ENCODE measurements at regions not wholly inside any gene's neighbourhood (a gene's known extent, or its start where the extent isn't known, plus 50 kb on each side); places are given as distances from the start of the nearest gene placed in this dataset.
"Not testable (repeated sequence)": the region's sequence is repeated elsewhere in the genome, so short reads cannot be mapped to it uniquely, and the experiment has no call there.

GRCh38 chr3:26308454-26308853 is 314.1 kb upstream of the LRRC3B start:
- TF ChIP-seq CTCF (IDR thresholded peaks at IDR 0.05; ENCODE audit: borderline replicate concordance, control extremely low read depth, extremely low read depth, insufficient read depth, missing control alignments) = no peak
- DNase-seq (ENCODE audit: low spot score) = no peak
- in situ Hi-C loops (cut with MboI; ENCODE audit: low sequenced_read_pairs, unreplicated experiment) = no loop called here

- in situ Hi-C loops (cut with MboI; ENCODE audit: low sequenced_read_pairs, unreplicated experiment); DNase-seq (ENCODE audit: low spot score): not testable (repeated sequence)
These were observed 313.0 kb upstream of the LRRC3B start for GRCh38 chr3:26309536-26309935.

- TF ChIP-seq CTCF (IDR thresholded peaks at IDR 0.05; ENCODE audit: borderline replicate concordance, control extremely low read depth, extremely low read depth, insufficient read depth, missing control alignments) = no peak
- in situ Hi-C loops (cut with MboI; ENCODE audit: low sequenced_read_pairs, unreplicated experiment) = no loop called here
- DNase-seq (ENCODE audit: low spot score) = no peak
These were observed 309.8 kb upstream of the LRRC3B start for GRCh38 chr3:26312816-26313215.

- in situ Hi-C loops (cut with MboI; ENCODE audit: low sequenced_read_pairs, unreplicated experiment) = no loop called here
- no peak for TF ChIP-seq CTCF (IDR thresholded peaks at IDR 0.05; ENCODE audit: borderline replicate concordance, control extremely low read depth, extremely low read depth, insufficient read depth, missing control alignments)
- DNase-seq (ENCODE audit: low spot score) = no peak
These were observed 306.1 kb upstream of the LRRC3B start for GRCh38 chr3:26316472-26316871.

GRCh38 chr3:26323741-26324140 is 298.8 kb upstream of the LRRC3B start:
- DNase-seq (ENCODE audit: low spot score); in situ Hi-C loops (cut with MboI; ENCODE audit: low sequenced_read_pairs, unreplicated experiment): not testable (repeated sequence)

GRCh38 chr3:26340001-26340400 is 282.6 kb upstream of the LRRC3B start:
- no peak for DNase-seq (ENCODE audit: low spot score)
- TF ChIP-seq CTCF (IDR thresholded peaks at IDR 0.05; ENCODE audit: borderline replicate concordance, control extremely low read depth, extremely low read depth, insufficient read depth, missing control alignments) = no peak
- in situ Hi-C loops (cut with MboI; ENCODE audit: low sequenced_read_pairs, unreplicated experiment) = no loop called here

GRCh38 chr3:26343647-26344046 is 278.9 kb upstream of the LRRC3B start:
- in situ Hi-C loops (cut with MboI; ENCODE audit: low sequenced_read_pairs, unreplicated experiment) = no loop called here
- DNase-seq (ENCODE audit: low spot score) = no peak
- TF ChIP-seq CTCF (IDR thresholded peaks at IDR 0.05; ENCODE audit: borderline replicate concordance, control extremely low read depth, extremely low read depth, insufficient read depth, missing control alignments) = no peak

GRCh38 chr3:26345613-26346012 is 277.0 kb upstream of the LRRC3B start:
- no peak for TF ChIP-seq CTCF (IDR thresholded peaks at IDR 0.05; ENCODE audit: borderline replicate concordance, control extremely low read depth, extremely low read depth, insufficient read depth, missing control alignments)
- DNase-seq (ENCODE audit: low spot score) = no peak
- in situ Hi-C loops (cut with MboI; ENCODE audit: low sequenced_read_pairs, unreplicated experiment) = no loop called here
